PFSK-1 (cell line): ENCODE measurements at regions not wholly inside any gene's neighbourhood (a gene's known extent, or its start where the extent isn't known, plus 50 kb on each side); places are given as distances from the start of the nearest gene placed in this dataset.

Experiments used
- POLR2AphosphoS5 ChIP-seq: IDR thresholded peaks from 2 replicates; pipeline ENCODE4 v1.6.1; 2012; ENCODE audit warnings: low read depth, mild to moderate bottlenecking, control low read depth, low read length, moderate library complexity
- REST ChIP-seq, 2 experiments: IDR thresholded peaks; 2 replicates each; pipeline versions ENCODE4 v1.6.1 to v1.8.0; 2011 to 2012; ENCODE audit warnings: low read depth in 2 of 2, low read length in 2 of 2, control low read depth in 1 of 2, inconsistent platforms in 1 of 2, mild to moderate bottlenecking in 1 of 2, moderate library complexity in 1 of 2; ENCODE audit not compliant: insufficient read depth in 1 of 2
- SIN3A ChIP-seq: IDR thresholded peaks from 2 replicates; pipeline ENCODE4 v1.6.1; 2012; ENCODE audit warnings: mild to moderate bottlenecking, low read length, moderate library complexity, borderline replicate concordance; ENCODE audit not compliant: insufficient read depth
- TAF1 ChIP-seq: IDR thresholded peaks from 2 replicates; pipeline ENCODE4 v1.6.1; 2012; ENCODE audit warnings: low read length, control low read depth, borderline replicate concordance; ENCODE audit not compliant: insufficient read depth

GRCh38 chr13:50365408-50366391 is 350.5 kb downstream of the KCNRG start:
- TF ChIP-seq POLR2AphosphoS5 (no peak), SIN3A (no peak), REST (IDR thresholded peaks at IDR 0.05; ENCODE audit: insufficient read depth in 1 of 2, low read depth in 2 of 2, low read length in 2 of 2) (no peak), TAF1 (no peak)
